Embryonic facial prominence (tissue), 1 donor: ENCODE measurements at regions not wholly inside any gene's neighbourhood (a gene's known extent, or its start where the extent isn't known, plus 50 kb on each side); places are given as distances from the start of the nearest gene placed in this dataset.

Experiments used
- DNase-seq: peaks from one replicate; pipeline ENCODE4 v3.0.0-alpha.2; 2016; ENCODE audit errors: extremely low spot score

DNA sequence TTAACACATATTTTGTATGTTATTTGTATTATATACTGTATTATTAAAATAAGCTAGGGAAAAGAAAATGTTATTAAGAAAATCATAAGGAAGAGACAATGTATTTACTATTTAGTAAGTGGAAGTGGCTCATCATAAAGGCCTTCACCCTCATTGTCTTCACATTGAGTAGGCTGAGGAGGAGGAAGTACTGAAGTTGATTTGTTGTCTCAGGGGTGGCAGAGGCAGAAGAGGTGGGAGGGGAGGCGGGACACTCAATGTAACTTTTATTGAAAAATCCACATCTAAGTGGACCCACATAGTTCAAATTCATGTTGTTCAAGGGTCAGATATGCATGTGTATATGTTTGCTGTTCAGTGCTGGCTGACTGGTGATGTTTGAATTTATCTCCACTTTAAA, 210.2 kb upstream of the CITED2 start:
- DNase-seq = no peak

DNA sequence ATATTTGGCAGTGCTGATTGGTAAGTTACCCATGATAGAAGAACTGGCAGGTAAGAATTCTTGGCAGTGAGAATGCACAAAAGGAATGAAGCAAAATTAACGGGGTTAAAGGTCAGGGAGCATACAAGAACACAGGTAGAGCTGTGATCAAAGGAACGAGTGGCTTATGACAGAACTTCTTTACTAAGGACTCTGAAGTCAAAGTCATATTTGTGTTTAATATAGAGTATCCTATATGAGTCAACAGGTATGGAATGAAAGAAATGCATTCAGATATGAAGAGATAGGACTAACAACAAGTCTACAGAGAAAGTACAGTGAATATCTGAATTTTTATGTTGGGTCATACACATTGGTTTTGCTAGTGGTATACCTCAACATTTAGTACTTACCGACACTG, 209.0 kb upstream of the CITED2 start:
- DNase-seq = no peak

DNA sequence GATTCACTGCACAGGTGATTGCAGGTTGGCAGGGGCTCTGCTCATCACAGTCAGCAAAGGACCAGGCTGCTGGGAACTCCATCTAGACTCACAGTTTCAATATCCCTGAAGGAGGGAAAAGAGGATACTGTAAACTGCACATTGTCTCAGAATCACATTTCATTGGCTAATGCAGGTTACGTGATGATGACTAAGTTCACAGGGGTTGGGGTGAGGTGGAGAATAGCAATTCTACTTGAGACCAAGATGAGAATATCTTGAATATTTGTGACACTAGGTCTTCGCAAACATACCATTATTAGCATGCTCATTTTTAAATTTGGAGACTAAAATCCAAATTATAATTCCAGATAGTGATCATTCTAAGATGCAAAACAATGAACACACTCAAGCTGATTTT, 208.5 kb upstream of the CITED2 start:
- no peak for DNase-seq

DNA sequence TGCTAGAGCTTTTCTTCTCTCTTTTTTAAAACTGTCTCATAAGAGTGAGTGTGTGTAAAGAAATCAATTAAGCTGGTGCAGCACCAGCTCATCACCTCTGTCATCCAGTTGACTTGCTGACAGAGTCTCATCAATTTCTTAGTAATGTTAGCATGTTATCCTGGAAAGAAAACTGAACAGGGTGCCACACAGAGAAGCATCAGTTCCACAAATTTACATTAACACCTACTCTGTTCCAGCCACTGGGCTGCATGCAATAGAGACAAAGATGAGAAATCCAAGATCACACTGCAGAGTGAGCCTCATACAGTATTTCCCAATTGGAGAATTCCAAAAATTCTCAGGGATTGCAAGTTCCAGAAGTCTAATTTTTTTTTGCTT, 207.0 kb upstream of the CITED2 start:
- DNase-seq = no peak

DNA sequence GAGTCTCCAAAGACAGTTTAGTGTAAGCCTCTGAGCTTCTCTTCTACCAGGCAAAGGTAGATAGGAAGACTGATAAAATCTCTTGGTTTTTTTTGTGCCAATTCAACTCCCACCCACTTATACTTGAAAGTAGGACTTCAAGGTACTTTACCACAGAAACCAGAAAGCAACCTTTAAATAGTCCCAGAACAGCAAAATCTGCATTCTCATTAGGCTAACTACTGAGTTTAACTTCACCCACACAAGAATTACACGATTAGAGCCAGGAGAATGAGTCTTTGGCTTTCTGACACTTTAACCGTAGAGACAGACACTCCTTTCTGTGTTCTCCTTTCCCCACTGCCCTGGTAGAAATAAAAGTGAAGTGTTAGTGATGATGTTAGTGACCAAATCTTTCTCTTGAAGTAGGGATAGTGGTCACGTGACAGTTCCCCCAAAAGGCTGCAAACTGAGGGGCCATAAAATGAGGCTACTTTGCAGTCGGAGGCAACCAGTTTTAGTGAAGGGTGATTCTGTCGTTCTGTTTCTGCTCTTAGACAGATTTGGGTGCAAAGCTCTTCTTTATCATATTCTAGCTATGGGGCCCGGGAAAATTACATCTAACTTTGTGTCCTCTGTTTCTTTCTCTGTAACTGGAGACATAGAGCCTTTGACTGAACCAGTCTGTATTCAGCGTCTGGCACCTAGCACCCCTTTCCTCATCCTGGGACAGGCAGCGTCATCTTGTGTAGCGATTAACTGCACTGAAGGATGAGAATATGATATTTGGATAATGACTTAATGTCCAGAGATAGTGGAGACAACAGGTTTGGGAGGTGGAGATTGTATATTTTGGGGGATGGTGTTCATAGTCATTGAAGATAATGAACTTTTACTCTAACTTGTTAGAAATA, 206.4 kb upstream of the CITED2 start:
- DNase-seq = no peak

DNA sequence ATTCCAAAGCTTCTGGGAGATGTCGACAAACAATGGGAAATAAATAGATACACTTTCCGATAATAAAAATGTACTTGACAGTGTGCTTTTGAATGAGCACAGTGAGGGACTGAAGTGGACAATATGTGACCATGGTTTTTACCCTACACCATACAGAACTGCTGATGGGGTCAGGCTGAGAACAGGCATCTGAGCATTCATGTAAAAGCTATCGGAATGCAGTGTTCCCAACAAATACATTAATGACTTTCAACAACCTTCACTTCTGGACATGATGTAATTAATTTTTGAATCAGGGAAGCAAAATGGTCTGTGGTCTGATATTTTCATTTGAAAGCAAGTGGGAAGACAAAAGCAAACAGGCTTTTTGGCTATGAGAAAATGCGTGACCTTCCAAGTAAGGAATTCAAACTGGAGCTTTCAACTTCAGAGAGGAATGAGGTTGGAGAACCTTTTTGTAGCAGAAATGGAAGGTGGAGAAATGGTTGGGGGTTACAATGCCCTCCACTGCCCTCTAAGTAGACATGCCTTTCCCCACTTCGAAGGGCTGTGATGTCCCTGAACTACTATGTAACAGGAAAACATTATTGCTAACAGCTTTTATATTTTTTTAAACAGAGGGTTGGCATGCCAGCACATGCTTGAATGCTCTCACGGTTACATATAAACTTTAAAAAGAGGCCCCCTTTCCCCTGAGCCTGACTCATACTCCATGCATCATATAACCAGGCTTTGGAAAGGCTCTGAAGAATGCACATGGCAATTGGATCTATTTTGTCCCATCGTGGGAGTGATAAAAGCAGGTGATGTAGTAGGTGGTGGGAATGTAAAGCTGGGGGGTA, 203.5 kb upstream of the CITED2 start:
- peak; percentile 61 for DNase-seq

DNA sequence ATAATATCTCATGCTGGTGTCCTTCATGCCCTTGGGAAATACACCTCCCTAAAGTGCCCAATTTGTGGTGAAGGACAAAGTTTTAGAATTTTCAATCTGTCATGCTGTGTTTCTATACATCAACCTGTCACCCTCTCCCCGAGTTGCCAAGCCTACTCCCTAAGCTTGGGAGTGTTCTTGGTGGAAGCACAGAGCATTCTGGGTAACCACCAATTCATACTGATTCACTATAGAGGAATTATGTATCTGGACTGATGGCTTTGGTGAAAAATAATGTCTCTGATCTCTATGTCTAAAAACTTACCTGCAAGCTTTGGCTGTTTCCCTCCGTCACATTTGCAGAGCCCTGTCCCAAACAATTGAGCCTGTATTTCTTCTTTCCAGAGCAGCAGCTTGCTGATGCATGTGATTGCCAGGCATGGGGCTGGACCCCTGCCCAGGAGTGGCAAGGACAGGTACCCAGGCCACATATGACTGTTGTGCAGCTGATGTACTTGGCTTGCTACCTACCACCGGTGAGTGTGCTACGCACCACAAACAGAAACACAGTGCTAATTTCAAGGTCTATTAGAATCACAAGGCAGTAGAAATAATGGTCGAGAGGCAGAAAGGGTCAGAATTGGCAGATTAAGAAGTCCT, 202.8 kb upstream of the CITED2 start:
- DNase-seq = no peak

DNA sequence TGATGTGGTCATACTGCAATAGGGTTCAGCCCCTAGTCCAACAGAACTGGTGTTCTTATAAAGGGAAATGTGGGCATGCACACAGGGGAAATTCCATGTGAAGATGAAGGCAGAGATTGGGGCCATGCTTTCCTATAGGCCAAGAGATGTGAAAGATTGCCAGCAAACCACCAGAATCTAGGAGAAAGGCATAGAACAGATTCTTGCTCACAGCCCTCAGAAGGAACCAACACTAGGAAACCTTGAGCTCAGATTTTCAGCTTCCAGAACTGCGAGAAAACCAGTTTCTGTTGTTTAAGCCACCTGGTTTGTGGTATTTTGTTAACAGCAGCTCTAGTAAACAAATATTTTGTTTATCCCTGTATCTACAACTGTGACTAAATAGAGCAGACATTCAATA, 197.6 kb upstream of the CITED2 start:
- no peak for DNase-seq

DNA sequence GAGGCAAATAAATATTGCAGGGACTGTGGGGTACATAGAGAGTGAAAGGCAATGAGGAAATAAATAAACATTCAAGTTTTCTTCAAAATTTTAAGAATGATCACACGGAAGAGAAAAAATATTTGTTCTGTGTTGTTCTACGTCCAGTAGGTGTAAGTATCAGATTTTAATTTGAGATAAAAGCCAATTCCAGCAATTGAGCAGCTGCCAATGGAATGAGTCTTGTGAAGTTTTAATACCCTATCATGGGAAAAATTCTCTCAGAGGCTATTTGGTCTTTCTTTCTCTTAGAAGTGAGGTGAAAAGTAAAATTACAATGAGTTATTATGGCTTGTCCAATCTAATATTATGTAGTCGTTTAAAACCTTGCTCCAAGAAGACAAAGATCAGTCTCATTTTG, 195.7 kb upstream of the CITED2 start:
- DNase-seq = no peak

DNA sequence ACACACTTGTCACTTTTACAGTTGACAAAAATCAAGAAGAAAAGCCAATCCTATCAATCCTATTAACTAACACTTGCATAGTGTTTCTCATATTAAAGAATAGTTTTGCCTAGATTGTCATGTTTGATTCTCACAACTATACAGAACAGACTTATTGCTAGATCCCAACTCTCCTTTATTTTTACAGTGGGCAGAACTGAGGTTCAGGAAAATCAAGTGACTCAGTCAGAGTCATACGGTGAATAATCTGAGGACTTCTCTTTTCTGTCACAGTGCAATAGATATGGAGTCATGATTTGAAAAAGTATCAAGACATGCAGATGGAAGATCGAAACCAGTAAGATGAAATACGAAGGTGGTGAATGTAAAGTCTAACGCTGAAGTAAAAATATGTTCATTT, 195.1 kb upstream of the CITED2 start:
- no peak for DNase-seq

DNA sequence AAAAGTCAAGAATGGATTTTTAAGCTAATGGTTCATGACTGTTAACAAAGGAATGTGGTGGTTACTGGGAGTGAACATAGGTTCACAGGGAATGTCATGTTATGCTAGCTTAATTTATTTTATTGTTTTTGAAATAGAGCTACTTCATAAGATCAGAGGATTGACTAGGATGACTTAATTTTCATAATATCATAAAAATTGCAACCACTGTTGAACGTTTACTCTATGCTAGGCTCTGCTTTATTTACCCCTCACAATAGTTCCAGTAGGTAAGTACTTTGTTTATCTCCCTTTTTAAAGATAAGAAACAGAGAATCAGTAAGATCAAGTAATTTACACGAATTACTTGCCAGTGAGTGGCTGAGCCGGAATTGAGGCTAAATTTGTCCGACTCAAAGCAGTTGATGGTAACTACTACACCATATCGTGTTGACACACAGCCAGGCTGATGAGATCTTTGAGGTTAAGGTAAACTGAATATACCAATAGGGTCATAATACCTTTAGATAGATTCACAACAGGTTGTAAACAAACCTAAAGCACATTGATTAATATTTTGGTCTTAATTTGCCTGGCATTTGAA, 194.6 kb upstream of the CITED2 start:
- DNase-seq = no peak

DNA sequence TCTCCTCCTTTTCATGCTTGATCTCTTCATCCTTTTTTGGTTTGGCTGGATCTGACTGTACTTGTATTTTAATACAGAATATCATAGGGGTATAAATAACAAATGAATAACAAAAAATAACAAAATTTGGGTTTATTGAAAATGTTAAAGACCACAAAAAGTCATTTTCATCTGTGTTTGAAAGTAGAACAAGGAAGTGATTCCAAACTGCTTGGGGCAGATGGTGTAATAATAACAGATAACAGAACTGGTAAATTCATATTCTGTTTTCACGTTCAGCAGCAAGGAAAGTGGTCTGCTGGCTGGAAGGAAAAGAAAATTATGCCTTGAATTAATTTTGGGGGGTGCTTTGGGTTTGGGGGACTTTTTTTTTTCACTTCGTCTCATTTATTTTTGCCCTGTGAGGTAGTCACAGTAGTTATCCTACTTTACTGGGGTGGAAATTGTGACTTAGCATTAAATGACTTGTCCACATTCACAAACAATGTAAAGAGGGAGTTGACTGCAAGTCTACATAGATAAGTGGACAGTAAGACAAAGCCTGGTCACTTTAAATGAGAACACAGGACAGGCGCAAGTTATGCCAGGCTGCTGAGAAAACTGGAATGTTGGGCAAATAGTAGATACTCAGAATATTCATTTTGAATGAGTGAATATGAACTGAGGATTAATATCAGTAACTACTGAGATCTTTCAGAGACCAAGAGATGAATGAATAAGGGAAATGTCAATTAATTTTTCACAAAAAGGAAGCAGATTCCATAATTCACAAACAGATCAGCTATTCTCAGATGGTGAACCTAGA, 193.9 kb upstream of the CITED2 start:
- no peak for DNase-seq

DNA sequence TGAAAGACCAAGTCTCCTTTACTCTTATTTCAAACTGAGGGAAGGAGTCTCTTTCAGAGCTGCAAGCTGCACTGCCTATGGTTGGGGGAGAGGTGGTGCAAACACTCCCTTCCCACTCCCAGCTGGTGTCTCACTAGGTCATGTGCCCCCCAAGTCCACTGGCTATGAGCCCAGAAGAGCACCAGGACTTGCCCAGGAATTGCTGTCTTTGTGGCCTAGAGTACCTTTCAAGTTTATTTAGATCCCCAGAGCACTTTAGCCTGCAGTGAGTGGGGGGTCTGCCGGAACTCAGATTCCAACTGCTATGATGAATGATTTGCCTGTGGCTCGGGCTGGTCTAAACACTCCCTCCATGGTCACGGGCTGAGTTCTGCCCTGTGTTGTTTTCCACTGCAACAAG, 192.6 kb upstream of the CITED2 start:
- no peak for DNase-seq

DNA sequence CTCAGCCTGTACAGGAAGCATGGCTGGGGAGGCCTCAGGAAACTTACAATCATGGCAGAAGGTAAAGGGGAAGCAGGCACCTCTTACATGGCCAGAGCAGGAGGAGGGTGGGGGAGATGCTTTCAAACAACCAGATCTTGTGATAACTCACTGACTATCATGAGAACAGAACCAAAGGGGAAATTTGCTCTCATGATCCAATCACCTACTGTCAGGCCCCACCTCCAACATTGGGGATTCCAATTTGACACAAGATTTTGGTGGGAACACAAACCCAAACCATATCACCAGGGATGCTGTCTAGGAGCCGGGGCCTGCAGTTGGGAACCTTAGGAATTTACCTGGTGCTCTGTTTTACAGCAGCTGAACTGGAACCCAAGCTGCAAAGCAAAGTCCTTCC, 191.1 kb upstream of the CITED2 start:
- DNase-seq = no peak

DNA sequence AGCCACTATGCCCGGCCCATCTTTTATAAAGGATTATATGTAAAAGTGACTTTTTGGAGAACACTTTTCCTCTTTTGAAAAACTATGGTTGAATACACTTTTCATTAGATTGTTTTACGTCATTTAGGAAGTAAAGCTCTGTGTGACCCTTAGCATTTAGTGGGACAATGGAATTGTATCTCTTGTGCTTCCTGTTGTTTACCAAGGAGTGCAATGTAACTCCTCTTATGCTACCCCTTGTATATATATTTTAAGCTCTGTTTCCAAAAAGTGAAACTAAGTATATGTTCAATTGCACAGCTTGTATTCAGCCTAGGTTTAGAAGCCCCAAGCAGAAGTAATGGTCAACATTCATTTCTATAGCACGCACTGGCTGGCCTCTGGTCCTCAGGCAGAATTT, 183.1 kb upstream of the CITED2 start:
- no peak for DNase-seq

DNA sequence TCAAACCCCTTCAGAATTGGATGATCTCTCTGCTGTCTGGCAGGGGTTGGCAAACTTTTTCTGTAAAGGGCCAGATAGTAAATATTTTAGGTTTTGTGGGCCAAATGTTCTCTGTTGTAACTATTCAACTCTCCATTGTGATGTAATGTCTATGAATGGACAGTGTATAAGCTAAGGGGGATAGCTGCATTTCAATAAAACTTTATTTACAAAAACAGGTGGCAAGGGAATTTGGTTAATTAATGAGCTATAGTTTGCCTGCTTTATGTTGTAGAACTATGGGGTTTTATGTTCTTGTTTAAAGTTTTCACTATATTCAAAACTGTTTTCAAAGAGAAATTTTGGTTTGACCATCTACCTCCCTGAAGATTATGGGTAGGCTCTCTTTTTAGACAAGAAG, 182.1 kb upstream of the CITED2 start:
- DNase-seq = no peak

DNA sequence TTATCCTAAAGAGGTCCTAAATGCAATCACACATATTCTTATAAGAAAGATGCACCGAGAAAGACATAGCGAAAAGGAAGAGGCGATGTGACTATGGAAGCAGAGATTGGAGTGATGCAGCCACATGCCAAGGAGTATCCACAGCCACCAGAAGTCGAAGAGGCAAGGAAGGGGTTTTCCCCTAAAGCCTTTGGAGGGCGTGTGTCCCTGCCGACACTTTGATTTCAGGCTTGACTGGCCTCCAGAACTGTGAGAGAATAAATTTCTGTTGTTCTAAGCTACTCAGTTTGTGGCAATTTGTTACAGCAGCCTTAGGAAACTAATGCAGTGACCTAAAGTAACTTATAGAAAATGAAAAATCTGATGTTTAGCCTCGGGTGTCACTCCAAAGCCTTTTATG, 179.5 kb upstream of the CITED2 start:
- no peak for DNase-seq

DNA sequence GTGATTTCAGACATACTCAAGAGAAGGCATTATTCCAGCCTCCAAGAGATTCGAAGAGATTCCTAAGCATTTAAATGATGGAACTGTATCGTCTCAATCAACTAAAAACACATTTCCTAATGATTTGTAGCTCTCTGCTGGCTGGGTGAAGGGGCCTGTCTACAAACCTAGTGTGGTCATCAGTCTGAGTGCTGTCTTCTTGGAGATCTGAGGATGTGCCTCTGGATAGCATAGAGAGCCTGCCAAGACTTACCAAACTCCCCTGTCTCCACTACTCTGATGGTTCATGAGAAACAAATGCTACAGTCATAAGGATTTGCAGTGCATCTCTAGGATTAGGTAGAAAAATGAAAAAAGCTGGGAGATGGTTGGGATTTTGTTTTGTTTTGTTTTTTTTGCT, 176.9 kb upstream of the CITED2 start:
- DNase-seq = no peak

DNA sequence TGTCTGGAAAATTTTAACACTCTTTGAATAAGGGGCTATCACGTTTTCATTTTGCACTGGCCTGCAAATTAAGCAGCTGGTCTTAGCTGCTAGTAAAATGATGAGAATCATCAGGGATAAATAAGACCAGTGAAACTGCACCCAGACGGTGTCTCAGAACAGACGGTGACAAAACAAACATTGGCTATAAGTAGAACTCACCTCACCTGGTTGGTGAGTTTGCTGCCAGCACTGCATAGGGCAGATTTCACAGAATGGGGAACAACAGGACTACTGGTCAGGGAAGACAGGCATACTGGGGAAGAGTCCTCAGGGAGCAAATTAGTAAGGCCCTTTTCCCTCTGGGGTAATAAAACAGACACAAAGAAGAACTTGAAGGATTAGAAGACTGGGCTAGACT, 175.9 kb upstream of the CITED2 start:
- no peak for DNase-seq

DNA sequence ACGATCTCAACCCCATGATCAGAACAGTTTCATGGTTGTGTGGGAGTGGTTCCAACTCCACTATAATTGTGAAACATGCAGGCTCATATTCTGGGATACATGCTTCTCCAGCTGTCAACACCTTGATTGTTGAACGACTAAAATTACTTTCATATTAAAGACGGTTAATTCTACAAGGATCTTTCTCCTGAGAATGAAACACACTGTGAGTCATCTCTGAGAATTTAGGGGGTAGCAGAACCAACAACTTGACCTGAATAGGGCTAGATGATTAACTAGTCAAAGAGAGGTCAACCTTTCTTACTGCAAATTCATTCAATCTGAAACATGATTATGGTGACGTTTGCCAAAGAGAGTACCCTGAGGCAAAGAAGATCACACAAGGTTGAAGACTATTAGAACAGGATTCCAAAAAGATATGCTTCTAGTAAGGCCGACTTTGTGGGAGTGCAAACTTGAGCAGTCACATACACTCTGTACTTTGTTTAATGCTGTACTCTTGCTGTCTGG, 175.2 kb upstream of the CITED2 start:
- no peak for DNase-seq

DNA sequence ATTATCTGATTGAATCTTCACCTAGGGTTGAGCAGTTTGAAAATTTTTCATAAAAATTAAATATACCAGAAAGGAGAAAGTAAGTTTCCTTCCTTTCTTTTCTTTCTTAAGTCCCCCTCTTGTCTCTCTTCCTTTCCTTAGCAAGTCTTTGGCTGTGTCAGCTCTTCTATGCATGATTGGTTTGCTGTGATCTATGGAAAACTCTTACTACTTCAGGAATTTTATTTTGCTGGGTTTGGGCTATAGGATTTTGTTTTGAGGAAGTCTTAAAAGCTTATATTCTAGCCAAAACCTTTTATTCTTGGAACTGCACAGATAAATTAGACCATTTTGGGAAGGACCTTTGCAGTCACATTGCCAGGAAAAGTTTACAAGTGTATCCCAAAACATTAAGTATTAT, 173.4 kb upstream of the CITED2 start:
- no peak for DNase-seq
